Astrocyte of the cerebellum (primary cell): ENCODE measurements at regions not wholly inside any gene's neighbourhood (a gene's known extent, or its start where the extent isn't known, plus 50 kb on each side); places are given as distances from the start of the nearest gene placed in this dataset.

Experiments used
- DNase-seq: peaks from one replicate; pipeline ENCODE4 v3.0.0-alpha.2; 2011; ENCODE audit warnings: low read depth
- H3K4me3 ChIP-seq: 2 replicates; pipeline ENCODE4 v1.5.1; 2011; ENCODE audit warnings: mild to moderate bottlenecking, low read depth, low read length, moderate library complexity
- CTCF ChIP-seq: IDR thresholded peaks from 2 replicates; pipeline ENCODE4 v1.5.1; 2012; ENCODE audit warnings: low read length, low read depth, moderate library complexity, mild to moderate bottlenecking; ENCODE audit errors: missing control alignments
- in situ Hi-C: cut with HindIII; loops from 2 replicates; pipeline ENCODE4 v1.10.0; 2017; ENCODE audit warnings: low sequenced_read_pairs

- no peak overlapping the region for H3K4me3 ChIP-seq
- no peak for TF ChIP-seq CTCF
- in situ Hi-C loops, result no loop called here
- no peak for DNase-seq
Observed at GRCh38 chr11:28702871-28703270, 594.7 kb downstream of the METTL15 start.

GRCh38 chr11:28702450-28702790 lies 594.2 kb downstream of the METTL15 start:
- H3K4me3 ChIP-seq, result no peak overlapping the region
- in situ Hi-C loops, result no loop called here
- TF ChIP-seq CTCF, result no peak
- DNase-seq, result no peak

GRCh38 chr11:28701760-28702449 lies 593.7 kb downstream of the METTL15 start:
- DNase-seq, result no peak
- TF ChIP-seq CTCF, result no peak
- no peak overlapping the region for H3K4me3 ChIP-seq
- in situ Hi-C loops, result no loop called here

DNA sequence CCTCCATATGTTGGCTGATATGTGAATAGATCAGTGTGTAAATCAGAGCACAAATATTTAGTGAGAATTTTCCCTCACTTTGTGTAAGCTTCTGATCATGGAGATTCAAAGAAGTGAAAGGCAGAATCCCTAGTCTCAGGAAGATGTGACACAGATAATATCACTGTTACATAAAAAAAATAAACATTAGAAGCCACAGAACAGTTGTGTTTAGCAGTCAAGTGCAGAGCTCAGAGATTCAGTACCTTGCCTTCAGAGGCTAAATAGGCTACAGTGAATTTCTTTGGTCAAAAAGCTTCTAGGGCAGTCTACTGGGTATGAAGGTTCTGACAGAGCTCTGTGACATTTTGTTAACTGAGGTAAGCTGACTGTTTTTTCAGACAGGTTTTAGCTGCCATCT lies 591.5 kb downstream of the METTL15 start:
- in situ Hi-C loops, result no loop called here
- no peak overlapping the region for H3K4me3 ChIP-seq
- no peak for DNase-seq
- no peak for TF ChIP-seq CTCF

- H3K4me3 ChIP-seq, result no peak overlapping the region
- peak; percentile 39 for DNase-seq
- in situ Hi-C loops, result no loop called here
- peak; percentile 83 for TF ChIP-seq CTCF
Observed at GRCh38 chr11:28697920-28698827, 590.0 kb downstream of the METTL15 start.

GRCh38 chr11:28696591-28696990 lies 588.4 kb downstream of the METTL15 start:
- no peak overlapping the region for H3K4me3 ChIP-seq
- no peak for DNase-seq
- TF ChIP-seq CTCF, result no peak
- in situ Hi-C loops, result no loop called here
